A172 (cell line): ENCODE measurements at regions not wholly inside any gene's neighbourhood (a gene's known extent, or its start where the extent isn't known, plus 50 kb on each side); places are given as distances from the start of the nearest gene placed in this dataset.
"Not testable (repeated sequence)": the region's sequence is repeated elsewhere in the genome, so short reads cannot be mapped to it uniquely, and the experiment has no call there.

Experiments used
- DNase-seq: peaks from one replicate; pipeline ENCODE4 v3.0.0-alpha.2; 2015; ENCODE audit warnings: low spot score

DNA sequence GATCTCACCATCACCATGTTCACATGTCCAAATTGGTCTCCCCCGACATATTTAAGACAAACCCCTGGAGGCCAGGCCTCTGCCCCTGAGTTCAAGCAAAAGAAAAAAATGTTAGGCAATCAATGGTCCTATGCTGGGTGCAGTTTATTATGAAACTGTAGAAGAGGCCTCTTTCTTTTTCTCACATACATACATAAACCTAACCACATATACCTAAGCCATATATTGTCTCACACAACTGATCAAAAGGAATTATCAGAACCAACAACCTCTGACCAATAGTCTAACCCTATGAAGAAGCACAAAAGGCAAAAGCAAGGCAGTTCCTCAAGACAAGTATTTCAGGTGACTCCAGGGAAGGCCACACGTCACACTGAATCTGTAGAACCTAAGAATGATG, 49.9 kb downstream of the ILRUN start:
- DNase-seq, result no peak

DNA sequence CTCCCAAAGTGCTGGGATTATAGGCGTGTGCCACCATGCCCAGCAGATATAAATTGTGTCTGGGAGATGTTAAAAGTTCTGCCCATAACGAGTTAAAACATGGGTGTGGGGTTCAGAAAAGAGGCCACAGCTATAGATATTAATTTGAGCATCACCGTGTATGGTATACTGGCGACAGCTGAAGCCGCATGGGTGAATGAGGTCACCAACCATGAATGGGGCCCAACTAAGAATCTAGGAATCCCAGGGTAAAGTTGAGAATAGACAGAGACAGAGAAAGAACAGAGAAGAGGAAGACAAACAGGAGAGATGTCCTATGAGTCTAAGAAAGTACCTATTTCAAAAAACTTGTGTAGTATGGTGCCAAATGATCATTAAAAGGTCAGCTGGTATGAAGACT, 50.9 kb downstream of the ILRUN start:
- DNase-seq, result no peak

DNA sequence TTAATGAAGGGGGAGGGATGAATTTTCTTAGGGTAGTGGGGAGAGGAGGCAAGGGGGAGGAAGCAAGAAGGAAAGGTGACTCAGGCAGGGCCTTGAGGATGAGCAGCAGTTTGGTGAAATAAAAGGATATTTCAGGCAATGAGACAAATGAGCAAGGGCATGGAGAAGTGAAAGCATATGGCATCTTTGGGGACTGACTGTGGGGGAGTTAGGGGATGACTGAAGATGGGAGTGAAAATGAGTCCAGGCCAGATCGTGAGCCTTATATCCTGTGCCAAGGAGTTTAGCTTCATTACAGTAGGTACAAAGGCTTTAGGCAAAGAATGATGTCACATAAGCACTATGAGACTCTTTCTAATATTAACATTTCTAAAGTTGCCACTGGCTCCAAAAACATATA, 51.9 kb downstream of the ILRUN start:
- DNase-seq, result no peak

DNA sequence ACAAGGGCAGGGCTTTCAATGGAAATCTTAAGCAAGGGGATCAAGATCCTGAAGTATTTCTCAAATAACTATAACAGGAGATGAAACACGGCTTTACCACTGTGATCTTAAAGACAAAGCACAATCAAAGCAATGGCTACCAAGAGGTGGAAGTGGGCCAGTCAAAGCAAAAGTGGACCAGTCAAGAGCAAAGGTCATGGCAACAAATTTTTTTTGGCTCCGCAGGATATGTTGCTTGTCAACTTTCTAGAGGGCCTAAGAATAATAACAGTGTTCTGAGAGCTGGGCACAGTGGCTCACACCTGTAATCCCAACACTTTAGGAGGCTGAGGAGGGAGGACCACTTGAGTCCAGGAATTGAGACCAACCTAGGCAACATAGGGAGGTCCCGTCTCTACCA, 54.1 kb downstream of the ILRUN start:
- DNase-seq, result no peak

DNA sequence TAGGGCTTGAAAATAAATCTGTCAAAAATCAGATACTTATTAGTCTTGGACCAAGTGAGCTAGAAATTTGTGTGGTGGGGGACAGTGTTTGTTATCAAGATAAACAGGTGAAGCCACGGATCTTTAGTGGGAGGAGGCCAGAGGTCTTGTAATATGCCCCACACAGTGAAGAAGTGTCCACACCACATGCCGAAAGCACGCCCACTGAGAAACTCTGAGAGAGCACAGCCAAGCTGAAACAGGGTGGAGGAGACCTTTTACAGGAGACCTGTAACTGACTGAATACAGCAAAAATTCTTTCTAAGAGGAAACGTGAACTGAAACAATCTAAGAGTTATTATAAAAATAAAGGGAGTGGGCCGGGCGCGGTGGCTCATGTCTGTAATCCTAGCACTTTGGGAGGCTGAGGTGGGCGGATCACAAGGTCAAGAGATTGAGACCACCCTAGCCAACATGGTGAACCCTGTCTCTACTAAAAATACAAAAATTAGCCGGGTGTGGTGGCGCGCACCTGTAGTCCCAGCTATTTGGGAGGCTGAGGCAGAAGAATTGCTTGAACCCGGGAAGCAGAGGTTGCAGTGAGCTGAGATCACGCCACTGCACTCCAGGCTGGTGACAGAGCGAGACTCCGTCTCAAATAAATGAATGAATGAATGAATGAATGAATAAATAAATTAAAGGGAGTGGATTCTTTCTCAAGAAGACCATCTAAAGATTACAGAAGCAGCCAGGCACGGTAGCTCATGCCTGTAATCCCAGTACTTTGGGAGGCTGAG, 56.3 kb downstream of the ILRUN start:
- DNase-seq, result not testable (repeated sequence)

DNA sequence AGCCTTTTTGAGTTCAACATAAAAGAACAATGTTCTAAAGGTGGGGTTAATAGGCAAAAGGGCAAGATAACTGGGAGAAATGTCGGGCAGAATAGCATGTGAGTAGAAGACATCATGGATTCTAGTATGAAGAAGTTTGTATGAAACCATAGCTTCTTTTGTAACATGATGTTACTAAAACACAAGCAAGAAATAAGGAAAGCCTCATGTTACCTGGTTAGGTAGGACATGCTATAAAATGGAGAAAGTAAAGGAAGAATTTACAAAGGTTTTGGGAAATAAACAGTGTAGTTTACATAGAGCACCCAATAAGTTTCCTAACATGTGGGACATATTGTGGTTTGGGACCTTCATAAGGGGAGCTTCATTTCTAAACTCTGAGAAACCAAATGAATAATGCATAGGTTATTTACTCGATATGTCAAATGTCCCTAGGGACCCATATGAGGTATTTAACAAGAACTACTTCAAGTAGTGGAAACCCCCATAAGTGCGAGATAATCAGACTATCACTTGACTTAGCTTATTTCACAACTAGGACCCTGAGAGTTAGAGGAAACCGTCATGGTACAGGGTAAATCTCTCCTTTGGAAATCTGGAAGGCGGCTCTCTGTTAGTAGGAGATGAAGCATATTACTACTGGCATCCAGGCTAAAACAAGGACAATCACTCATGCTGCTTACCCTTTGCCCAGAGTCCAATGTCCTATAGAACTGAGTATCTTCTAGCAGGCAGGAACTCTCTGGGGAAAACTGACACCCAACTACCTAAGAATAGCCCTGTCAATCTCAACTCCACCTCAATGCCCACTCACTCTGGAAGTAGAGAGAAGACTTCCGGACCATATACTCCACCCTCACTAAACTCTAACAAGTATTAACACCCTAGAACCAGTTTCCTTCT, 57.5 kb downstream of the ILRUN start:
- DNase-seq, result no peak

DNA sequence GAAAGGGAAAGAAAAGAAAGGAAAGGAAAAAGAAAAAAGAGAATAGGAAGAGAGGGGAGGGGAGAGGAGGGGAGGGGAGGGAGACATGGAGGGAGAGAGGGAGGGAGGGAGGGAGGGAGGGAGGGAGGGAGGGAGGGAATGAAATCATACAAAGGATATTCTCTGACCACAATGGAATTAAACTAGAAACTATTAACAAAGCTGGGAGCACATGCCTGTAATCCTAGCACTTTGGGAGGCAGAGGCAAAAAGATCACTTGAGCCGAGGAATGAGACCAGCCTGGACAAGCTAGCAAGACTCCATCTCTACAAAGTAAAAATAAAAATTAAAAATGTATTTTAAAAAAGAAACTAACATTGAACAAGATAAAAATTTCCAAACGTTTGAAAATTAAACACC, 62.8 kb downstream of the ILRUN start:
- no peak for DNase-seq

DNA sequence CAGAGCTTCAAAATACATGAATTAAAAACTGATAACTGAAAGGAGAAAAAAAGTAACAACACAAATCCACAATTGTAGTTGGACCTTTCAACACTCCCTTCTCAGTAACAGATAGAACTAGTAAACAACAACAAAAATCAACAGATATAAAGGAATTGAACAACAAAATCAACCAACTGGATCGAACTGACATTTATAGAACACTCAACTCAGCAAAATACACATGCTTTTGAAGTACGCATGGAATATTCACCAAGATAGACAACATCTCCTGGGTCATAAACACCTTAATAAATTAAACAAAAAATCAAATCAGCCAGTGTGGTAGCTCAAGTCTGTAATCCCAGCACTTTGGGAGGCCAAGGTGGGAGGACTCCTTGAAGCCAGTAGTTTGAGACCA, 63.3 kb downstream of the ILRUN start:
- no peak for DNase-seq

DNA sequence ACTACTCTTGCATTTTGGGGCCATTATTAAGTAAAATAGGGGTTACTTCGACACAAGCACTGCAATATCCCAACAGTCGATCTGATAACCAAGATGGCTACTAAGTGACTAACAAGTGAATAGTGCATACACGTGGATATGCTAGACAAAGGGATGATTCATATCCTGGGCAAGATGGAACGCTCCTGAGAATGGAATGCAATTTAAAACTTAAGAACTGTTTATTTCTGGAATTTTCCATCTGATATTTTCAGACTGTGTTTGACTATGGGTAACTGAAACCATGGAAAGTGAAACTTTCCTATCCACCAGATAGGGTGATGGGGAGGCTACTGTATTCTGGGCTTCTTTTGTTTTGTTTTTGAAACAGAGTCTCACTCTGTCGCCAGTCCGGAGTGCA, 66.5 kb downstream of the ILRUN start:
- peak; percentile 87 for DNase-seq

DNA sequence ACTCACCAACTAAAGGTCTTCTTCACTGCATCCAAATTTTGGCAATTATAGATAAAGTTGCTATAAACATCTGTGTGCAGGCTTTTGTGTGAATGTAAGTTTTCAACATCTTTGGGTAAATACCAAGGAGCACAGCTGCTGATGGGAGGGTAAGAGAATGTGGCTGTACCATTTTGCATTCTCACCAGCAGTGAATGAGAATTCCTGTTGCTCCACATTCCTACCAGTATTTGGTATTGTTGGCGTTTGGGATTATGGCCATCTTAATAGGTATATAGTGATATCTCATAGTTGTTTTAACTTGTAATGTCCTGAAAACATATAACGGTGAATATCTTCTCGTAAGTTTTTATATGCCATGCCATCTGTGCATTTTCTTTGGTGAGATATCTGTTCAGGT, 69.3 kb downstream of the ILRUN start:
- DNase-seq, result no peak

DNA sequence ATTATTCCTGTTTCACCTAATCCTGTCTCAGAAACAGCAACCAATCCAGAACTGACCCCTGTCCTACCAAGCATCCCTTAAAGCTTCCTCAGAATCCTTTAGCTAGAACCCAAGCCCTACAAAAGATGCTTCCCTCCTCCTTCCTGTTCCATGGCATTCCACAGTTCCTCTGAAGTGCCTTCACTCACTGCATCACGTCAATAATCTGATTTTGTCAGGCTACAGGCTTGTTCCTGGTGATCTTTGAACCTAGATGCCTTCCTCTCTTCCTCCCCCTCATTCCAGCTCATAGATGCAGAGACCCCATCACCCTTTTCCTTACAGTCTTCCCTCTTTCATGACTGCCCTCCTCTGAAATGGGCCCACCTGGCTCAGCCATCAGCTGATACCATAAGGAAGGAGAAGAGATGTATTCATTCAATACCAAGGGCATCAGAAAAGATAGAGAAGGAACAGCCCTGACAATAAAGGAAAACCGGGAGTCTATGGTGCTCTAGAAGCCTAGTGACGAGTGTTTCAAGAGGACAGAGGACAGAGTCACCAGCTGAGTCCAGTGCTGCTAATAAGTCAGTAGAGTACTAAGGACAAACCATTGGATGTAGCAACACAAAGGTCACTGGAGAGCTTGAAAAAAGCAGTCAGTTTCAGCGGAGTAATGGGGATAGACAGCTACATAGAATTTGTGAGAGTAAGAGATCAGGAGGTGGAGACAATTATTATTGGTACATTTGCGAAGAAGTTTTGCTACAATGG, 62.5 kb upstream of the SPDEF start:
- DNase-seq, result no peak

DNA sequence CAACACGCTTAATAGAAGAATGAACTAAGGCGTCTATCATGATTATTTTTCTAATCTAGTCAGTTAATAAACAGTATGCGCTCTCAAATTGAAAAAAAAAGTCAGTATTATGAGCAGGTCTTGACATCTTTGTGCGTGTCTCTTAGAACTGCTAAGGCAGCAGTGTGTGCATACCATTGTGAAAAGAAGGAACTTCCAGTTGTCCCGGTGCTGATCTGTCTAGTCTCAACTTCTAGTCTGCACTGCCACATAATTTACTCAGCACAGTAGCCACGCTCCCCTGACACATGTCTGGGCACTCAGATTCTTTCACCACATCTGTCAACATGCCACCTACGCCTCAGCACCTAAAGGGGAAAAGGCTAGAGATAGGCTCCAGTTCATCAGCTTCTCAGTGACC, 61.1 kb upstream of the SPDEF start:
- DNase-seq, result no peak

DNA sequence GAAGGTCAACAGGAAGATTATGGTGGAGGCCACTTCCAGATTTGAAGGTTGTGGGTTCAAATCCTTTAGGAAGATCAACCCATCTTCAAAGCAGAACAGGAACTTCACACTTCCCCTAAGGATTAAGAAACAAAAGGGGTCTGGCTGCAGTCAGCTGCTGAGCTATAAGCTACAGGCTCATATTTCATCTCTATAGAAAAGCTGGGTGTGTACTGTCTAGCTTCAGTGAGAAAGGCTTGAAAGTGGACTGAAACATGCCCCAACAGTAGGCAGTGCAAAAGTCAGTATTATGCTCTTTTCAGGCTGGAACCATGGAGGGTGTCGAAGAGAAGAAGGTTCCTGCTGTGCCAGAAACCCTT, 60.1 kb upstream of the SPDEF start:
- no peak for DNase-seq

DNA sequence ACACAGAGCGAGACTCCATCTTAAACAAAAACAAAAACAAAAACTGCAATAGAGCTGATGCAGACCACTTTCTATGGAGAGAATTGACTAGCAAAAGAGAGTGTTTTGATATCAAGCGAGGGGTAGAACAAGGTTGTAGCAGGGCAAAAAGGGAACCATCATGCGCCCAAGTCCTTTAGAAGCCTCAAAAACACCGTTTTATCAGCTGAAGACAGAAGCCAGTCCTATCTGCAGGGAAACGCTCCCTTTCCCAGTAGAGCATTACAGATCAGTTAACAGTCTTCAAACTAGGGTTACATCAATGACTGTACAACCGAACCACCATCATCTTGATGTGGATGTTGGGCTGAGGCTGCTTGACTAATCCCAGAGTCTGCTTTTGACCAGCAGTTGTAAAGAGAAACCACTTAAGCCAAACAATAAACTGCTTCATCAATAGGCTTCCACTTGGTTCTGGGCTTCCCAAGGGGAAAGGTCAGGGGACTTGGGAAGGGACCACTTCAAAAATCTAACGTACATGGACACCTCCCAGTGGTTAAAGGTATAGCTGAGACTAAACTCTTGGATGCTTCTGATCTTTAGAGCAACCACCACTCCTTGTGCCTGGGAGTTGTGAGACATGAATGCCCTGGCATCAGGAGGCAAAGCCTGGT, 59.6 kb upstream of the SPDEF start:
- DNase-seq, result no peak

DNA sequence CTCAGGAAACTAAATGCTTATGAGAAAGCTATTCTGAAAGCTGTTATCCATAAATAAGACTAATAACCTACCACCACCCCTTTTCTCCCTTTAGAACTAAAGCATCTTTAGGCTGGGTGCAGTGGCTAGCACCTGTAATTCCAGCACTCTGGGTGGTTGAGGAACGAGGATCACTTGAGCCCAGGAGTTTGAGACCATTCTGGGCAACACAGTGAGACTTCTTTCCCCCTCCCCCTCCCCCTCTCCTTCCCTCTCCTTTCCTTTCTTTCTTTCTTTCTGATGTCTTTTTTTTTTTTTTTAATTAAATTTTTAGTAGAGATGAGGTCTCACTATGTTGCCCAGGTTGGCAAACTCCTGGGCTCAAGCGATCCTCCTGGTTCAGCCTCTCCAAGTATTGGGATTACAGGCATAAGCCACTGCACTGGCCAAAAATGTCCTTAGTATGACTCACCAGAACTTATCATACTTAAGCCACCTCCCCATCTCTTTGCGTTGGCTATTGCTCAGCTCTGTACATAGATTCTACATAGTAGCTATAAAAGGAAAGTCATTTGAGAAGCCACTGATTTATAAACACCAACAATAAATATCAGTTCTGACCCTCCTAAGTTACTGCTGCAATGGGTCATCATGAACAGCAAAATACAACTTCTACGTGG, 54.8 kb upstream of the SPDEF start:
- DNase-seq, result peak; percentile 84

DNA sequence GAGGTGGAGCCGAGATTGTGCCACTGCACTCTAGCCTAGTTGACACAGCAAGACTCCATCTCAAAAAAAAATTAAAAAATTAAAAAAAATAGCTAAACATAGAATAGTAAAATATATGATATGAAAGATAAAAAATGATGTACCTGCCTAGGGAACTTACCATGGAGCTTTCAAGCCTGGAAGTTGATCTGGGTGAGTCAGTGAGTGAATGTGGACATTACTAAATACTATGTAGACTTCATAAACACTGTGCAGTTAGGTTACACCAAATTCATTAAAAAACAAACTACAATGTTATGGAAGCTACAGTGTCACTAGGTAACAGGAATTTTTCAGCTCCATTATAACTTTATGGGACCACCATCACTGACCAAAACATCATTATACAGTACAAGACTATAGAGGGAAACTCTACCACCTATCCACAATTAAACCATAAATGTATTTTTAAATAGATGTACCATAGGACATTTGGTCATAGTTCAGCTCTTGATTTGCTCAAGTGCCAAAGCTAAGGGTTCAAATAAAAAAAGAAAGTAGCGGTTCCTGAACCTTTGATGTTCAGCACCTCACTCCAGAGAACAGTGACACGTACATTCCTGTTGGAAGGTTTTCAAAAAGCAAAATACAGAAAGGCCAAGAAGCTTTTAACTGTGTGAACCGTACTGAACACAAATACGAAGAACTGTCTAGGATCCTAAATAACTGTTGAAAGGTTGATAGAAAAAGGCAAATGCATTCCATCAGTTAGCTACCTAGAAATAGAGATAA, 52.4 kb upstream of the SPDEF start:
- DNase-seq, result no peak

DNA sequence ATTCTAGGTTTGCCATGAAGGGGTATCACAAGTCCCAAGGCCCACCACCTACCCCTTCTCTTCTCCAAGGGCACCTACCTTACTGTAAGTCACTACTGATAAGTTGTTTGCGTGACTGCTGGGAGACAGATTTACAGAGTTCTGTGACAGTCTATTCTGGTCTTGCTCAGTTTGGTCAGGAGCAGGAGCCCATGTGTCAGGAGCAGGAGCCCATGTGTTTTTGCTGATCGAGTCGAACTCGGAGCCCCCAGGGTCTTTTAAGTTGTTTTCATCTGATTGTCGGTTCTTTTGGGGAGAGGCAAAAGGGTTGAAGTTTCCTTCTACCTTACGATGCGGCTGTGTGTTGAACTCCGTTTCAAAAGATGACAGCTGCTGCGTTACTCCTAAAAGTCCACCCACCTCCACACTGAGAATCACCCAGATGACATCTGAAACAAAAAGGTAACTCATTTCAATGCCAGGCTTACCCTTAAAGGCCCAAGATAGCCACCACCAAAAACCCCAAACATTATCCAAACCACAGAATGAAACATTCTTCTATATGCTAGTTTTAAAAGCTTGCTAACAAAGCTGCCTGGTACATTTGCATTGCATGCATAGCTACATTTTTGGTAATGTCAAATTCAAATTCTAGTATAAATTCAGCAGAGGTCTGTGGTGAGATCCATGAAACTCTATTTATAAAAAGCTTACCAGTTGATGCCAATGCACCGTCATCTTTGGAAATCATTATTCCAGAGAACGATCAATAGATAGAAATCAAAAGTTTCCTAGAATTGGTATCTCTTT, 50.5 kb upstream of the SPDEF start:
- no peak for DNase-seq
